ENCODE measurements at regions not wholly inside any gene's neighbourhood (a gene's known extent, or its start where the extent isn't known, plus 50 kb on each side); places are given as distances from the start of the nearest gene placed in this dataset.
A peak's percentile ranks its signal among the peaks of the same experiment; 100 is the strongest.

- no peaks in the 10 kb centered on the region for H3K9me3 ChIP-seq (ENCODE audit: low read depth)
- no peak overlapping the region for H3K4me3 ChIP-seq
- H3K27ac ChIP-seq = no peak overlapping the region
- no peaks in the 10 kb centered on the region for H3K27me3 ChIP-seq
- TF ChIP-seq CTCF (IDR thresholded peaks at IDR 0.05; ENCODE audit: low read depth, low read length) = no peak
- H3K36me3 ChIP-seq = no peaks in the 10 kb centered on the region
- peak in 1 of 2 donors; percentile 69 for DNase-seq (ENCODE audit: low read depth in 1 of 2, low spot score in 1 of 2)
- H3K4me1 ChIP-seq (ENCODE audit: low read depth) = peaks cover 15% of the 10 kb centered on the region
These were observed 197.2 kb upstream of the SOX4 start for GRCh38 chr6:21396313-21396712.

GRCh38 chr6:21398741-21399325 lies 194.7 kb upstream of the SOX4 start:
- H3K27me3 ChIP-seq = no peaks in the 10 kb centered on the region
- no peak for TF ChIP-seq CTCF (IDR thresholded peaks at IDR 0.05; ENCODE audit: low read depth, low read length)
- H3K4me3 ChIP-seq = no peak overlapping the region
- peaks cover 11% of the 10 kb centered on the region for H3K4me1 ChIP-seq (ENCODE audit: low read depth)
- no peak overlapping the region for H3K27ac ChIP-seq
- no peaks in the 10 kb centered on the region for H3K36me3 ChIP-seq
- DNase-seq (ENCODE audit: low read depth in 1 of 2, low spot score in 1 of 2) = no peak
- no peaks in the 10 kb centered on the region for H3K9me3 ChIP-seq (ENCODE audit: low read depth)

GRCh38 chr6:21402368-21402767 lies 191.2 kb upstream of the SOX4 start:
- TF ChIP-seq CTCF (IDR thresholded peaks at IDR 0.05; ENCODE audit: low read depth, low read length) = no peak
- no peak overlapping the region for H3K27ac ChIP-seq

GRCh38 chr6:21404577-21404976 lies 189.0 kb upstream of the SOX4 start:
- TF ChIP-seq CTCF (IDR thresholded peaks at IDR 0.05; ENCODE audit: low read depth, low read length) = no peak
- Histone ChIP-seq H3K36me3 (no peaks in the 10 kb centered on the region), H3K4me1 (ENCODE audit: low read depth) (peaks cover 8% of the 10 kb centered on the region), H3K9me3 (ENCODE audit: low read depth) (no peaks in the 10 kb centered on the region), H3K27me3 (no peaks in the 10 kb centered on the region), H3K27ac (no peak overlapping the region), H3K4me3 (no peak overlapping the region)
- no peak for DNase-seq (ENCODE audit: low read depth in 1 of 2, low spot score in 1 of 2)

More at GRCh38 chr6:21402368-21402767, 191.2 kb upstream of the SOX4 start:
- Histone ChIP-seq H3K36me3 (no peaks in the 10 kb centered on the region), H3K27me3 (no peaks in the 10 kb centered on the region), H3K4me3 (no peak overlapping the region), H3K4me1 (ENCODE audit: low read depth) (peaks cover 11% of the 10 kb centered on the region), H3K9me3 (ENCODE audit: low read depth) (no peaks in the 10 kb centered on the region)
- DNase-seq (ENCODE audit: low read depth in 1 of 2, low spot score in 1 of 2) = peak in 1 of 2 donors; percentile 64

GRCh38 chr6:21406316-21406715 lies 187.2 kb upstream of the SOX4 start:
- H3K27me3 ChIP-seq = no peaks in the 10 kb centered on the region
- no peak overlapping the region for H3K4me3 ChIP-seq
- no peak overlapping the region for H3K27ac ChIP-seq
- no peaks in the 10 kb centered on the region for H3K36me3 ChIP-seq
- peak in 1 of 2 donors; percentile 23 for DNase-seq (ENCODE audit: low read depth in 1 of 2, low spot score in 1 of 2)
- peaks cover 7% of the 10 kb centered on the region for H3K4me1 ChIP-seq (ENCODE audit: low read depth)
- no peaks in the 10 kb centered on the region for H3K9me3 ChIP-seq (ENCODE audit: low read depth)
- no peak for TF ChIP-seq CTCF (IDR thresholded peaks at IDR 0.05; ENCODE audit: low read depth, low read length)

Data from cardiac muscle cell (in vitro differentiated cells and primary cell).